Kidney (tissue), 13 donors: ENCODE measurements at regions not wholly inside any gene's neighbourhood (a gene's known extent, or its start where the extent isn't known, plus 50 kb on each side); places are given as distances from the start of the nearest gene placed in this dataset.

ENCODE experiments used
- DNase-seq, 5 donors: peaks; one replicate each; pipeline ENCODE4 v3.0.0-alpha.2; 2013 to 2020
- FAIRE-seq: peaks from 2 replicates; lab custom pipeline; 2012; peaks lifted over from hg19 to GRCh38; lab: Jason Lieb, UNC
- H3K27ac ChIP-seq, 2 donors: one replicate each; pipeline ENCODE4 v1.7.0; 2013; ENCODE audit warnings: low read depth in 2 of 2, low read length in 2 of 2, inconsistent platforms in 1 of 2
- H3K27me3 ChIP-seq: one replicate; pipeline ENCODE4 v1.7.1; 2013; ENCODE audit warnings: low read length, inconsistent platforms; ENCODE audit not compliant: control insufficient read depth, insufficient read depth
- H3K36me3 ChIP-seq, 3 donors: one replicate each; pipeline versions ENCODE4 v1.7.0 to v1.7.1; 2013; ENCODE audit warnings: low read length in 3 of 3, control low read depth in 1 of 3, inconsistent platforms in 1 of 3; ENCODE audit not compliant: insufficient read depth in 3 of 3, control insufficient read depth in 2 of 3
- H3K4me1 ChIP-seq, 3 donors: one replicate each; pipeline versions ENCODE4 v1.7.0 to v1.7.1; 2013; ENCODE audit warnings: low read length in 3 of 3, inconsistent platforms in 1 of 3, low read depth in 1 of 3; ENCODE audit not compliant: control insufficient read depth in 2 of 3, insufficient read depth in 2 of 3
- H3K4me3 ChIP-seq, 3 donors: one replicate each; pipeline versions ENCODE4 v1.7.0 to v1.8.1; 2013; ENCODE audit warnings: low read length in 3 of 3, control low read depth in 1 of 3, inconsistent platforms in 1 of 3
- H3K9ac ChIP-seq, 3 donors: one replicate each; pipeline versions ENCODE4 v1.7.0 to v1.7.1; 2013; ENCODE audit warnings: low read length in 3 of 3, control low read depth in 1 of 3, inconsistent platforms in 1 of 3
- H3K9me3 ChIP-seq, 3 donors: one replicate each; pipeline versions ENCODE4 v1.7.0 to v1.7.1; 2013; ENCODE audit warnings: low read length in 3 of 3, control low read depth in 1 of 3, inconsistent platforms in 1 of 3; ENCODE audit not compliant: control insufficient read depth in 2 of 3, insufficient read depth in 1 of 3
- intact Hi-C: fragments of 100-400 bp; cut with DNase I; formaldehyde crosslinking; loops from one replicate; pipeline ENCODE4 v1.11.1; 2022
- TF ChIP-seq, protein P1 (sequence below): IDR thresholded peaks from 3 replicates; pipeline ENCODE4 v1.5.1; 2012; ENCODE audit warnings: mild to moderate bottlenecking, moderate library complexity, borderline replicate concordance; ENCODE audit not compliant: insufficient read depth; ENCODE audit errors: extremely low read depth
- donor health status: control.
- donor health status: control.
- donor health status: control.
- donor health status: control.
- donor health status: control.
- donor health status: DM: yes; HTN: yes; CAD: no.
- donor health status: Normal renal cell carcinoma (clear cell type).

- intact Hi-C loops: no loop called here
- Histone ChIP-seq H3K9me3 (no peaks in the 10 kb centered on the region), H3K36me3 (no peaks in the 10 kb centered on the region), H3K27me3 (no peaks in the 10 kb centered on the region), H3K4me1 (no peaks in the 10 kb centered on the region), H3K27ac (no peak overlapping the region), H3K9ac (no peak overlapping the region), H3K4me3 (no peak overlapping the region)
- DNase-seq: no peak
- no peak for FAIRE-seq
- TF ChIP-seq, protein P1, sequence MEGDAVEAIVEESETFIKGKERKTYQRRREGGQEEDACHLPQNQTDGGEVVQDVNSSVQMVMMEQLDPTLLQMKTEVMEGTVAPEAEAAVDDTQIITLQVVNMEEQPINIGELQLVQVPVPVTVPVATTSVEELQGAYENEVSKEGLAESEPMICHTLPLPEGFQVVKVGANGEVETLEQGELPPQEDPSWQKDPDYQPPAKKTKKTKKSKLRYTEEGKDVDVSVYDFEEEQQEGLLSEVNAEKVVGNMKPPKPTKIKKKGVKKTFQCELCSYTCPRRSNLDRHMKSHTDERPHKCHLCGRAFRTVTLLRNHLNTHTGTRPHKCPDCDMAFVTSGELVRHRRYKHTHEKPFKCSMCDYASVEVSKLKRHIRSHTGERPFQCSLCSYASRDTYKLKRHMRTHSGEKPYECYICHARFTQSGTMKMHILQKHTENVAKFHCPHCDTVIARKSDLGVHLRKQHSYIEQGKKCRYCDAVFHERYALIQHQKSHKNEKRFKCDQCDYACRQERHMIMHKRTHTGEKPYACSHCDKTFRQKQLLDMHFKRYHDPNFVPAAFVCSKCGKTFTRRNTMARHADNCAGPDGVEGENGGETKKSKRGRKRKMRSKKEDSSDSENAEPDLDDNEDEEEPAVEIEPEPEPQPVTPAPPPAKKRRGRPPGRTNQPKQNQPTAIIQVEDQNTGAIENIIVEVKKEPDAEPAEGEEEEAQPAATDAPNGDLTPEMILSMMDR: no peak
These were observed 101.3 kb downstream of the AKAP11 start for GRCh38 chr13:42373048-42373812.

GRCh38 chr13:42375663-42376062 lies 103.7 kb downstream of the AKAP11 start:
- intact Hi-C loops: no loop called here
- H3K9ac ChIP-seq: no peak overlapping the region
- no peaks in the 10 kb centered on the region for H3K4me1 ChIP-seq
- H3K27ac ChIP-seq: no peak overlapping the region
- H3K9me3 ChIP-seq: no peaks in the 10 kb centered on the region
- TF ChIP-seq, protein P1: no peak
- H3K4me3 ChIP-seq: no peak overlapping the region
- no peak for DNase-seq
- no peak for FAIRE-seq
- no peaks in the 10 kb centered on the region for H3K27me3 ChIP-seq
- H3K36me3 ChIP-seq: no peaks in the 10 kb centered on the region

GRCh38 chr13:42377640-42378382 lies 105.9 kb downstream of the AKAP11 start:
- no peak for FAIRE-seq
- intact Hi-C loops: no loop called here
- H3K36me3 ChIP-seq: no peaks in the 10 kb centered on the region
- TF ChIP-seq, protein P1: no peak
- no peaks in the 10 kb centered on the region for H3K27me3 ChIP-seq
- H3K4me3 ChIP-seq: no peak overlapping the region
- no peak for DNase-seq
- H3K9me3 ChIP-seq: no peaks in the 10 kb centered on the region
- no peak overlapping the region for H3K27ac ChIP-seq
- H3K9ac ChIP-seq: no peak overlapping the region
- H3K4me1 ChIP-seq: no peaks in the 10 kb centered on the region
